ENCODE measurements at regions not wholly inside any gene's neighbourhood (a gene's known extent, or its start where the extent isn't known, plus 50 kb on each side); places are given as distances from the start of the nearest gene placed in this dataset.
"Not testable (repeated sequence)": the region's sequence is repeated elsewhere in the genome, so short reads cannot be mapped to it uniquely, and the experiment has no call there.

DNA sequence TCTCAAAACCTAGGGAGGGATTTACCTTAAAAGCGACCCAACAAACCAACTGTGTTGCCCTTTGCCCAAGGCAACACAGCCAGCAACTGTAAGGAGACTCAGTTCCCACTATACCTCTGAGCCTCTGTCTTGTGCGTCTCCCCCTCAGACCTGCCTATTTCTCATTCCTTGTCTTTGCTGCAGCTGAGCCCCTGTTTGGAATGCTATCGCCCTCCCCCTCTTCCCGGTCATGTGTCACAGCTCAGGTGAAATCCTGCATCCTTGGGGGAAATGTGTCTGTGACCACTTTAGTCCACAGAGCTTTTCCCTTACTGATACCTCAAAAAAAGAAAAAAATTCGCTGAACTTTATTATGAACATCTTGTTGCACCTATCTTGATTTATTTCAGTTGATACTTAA lies 52.0 kb upstream of the LRIG1 start:
- DNase-seq, result no peak

DNA sequence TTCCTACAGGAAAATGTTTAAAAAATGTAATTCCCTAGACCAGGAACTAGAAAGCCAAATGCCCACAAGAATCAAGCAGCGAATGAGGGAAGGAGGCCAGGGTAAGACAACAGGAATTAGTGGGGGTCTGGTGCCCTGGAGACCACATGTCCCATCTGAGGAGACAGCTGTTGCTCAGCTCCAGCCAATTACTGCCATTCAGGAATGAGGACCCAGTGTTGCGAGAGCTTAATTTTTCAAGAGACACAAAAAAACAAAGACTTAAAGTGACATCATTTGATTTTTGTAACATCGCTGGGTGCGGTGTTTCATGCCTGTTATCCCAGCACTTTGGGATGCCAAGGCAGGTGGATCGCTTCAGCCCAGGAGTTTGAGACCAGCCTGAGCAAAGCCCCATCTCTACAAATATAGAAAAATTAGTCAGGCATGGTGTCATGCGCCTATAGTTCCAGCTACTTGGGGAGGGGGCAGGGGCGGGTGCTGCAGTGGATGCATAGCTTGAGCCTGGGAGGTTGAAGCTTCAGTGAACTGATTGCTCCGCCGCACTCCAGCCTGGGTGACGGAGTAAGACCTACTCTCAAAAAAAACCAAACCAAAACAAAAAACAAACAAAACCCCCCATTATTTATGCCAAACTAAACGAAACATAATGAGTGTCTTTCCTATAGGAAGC lies 52.8 kb upstream of the LRIG1 start:
- no peak for DNase-seq

- DNase-seq, result no peak
These were observed 53.4 kb upstream of the LRIG1 start for GRCh38 chr3:66554178-66554577.

- no peak for DNase-seq
These were observed 54.5 kb upstream of the LRIG1 start for GRCh38 chr3:66555214-66555844.

GRCh38 chr3:66557170-66557569 lies 56.3 kb upstream of the LRIG1 start:
- DNase-seq, result no peak

- not testable (repeated sequence) for DNase-seq
These were observed 59.1 kb upstream of the LRIG1 start for GRCh38 chr3:66559924-66560323.

GRCh38 chr3:66561367-66561766 lies 60.5 kb upstream of the LRIG1 start:
- no peak for DNase-seq

- DNase-seq, result no peak
These were observed 64.5 kb upstream of the LRIG1 start for GRCh38 chr3:66565301-66565700.

DNA sequence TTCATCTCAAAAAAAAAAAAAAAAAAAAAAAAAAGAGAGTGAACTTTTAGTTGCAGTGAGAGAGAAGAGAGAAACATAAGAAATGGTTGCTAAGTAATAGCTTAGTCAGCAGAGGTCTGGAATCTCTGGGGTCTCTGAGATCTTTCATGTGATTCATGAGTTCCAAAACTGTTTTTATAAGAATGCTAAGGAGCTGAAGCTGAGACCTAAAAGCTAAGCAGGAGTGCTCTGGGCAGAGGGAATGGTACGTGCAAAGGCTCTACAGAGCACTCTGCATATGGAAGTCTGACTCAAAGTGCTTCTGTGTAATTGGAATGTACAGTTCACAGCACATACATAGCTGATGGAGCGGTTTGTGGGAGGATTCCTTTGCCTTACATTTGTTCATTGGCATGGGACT lies 66.3 kb upstream of the LRIG1 start:
- DNase-seq, result no peak

GRCh38 chr3:66572090-66572675 lies 71.4 kb upstream of the LRIG1 start:
- DNase-seq, result no peak

GRCh38 chr3:66572938-66573710 lies 72.3 kb upstream of the LRIG1 start:
- DNase-seq, result no peak

DNA sequence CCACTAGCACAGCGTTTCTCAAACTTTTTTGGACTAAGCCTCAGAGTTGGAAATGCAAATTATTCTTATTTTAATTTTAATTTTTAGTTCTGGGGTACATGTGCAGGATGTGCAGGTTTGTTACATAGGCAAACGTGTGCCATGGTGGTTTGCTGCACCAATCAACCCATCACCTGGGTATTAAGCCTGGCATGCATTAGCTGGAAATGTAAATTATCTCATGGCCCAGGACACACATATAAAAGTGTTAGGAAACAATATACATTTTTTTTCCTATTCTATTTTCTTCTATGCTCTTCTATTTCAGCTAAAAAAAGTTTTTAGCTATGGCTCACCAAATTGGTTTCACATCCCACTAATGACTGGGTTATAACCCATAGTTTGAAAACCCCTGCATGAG lies 73.3 kb upstream of the LRIG1 start:
- no peak for DNase-seq

DNA sequence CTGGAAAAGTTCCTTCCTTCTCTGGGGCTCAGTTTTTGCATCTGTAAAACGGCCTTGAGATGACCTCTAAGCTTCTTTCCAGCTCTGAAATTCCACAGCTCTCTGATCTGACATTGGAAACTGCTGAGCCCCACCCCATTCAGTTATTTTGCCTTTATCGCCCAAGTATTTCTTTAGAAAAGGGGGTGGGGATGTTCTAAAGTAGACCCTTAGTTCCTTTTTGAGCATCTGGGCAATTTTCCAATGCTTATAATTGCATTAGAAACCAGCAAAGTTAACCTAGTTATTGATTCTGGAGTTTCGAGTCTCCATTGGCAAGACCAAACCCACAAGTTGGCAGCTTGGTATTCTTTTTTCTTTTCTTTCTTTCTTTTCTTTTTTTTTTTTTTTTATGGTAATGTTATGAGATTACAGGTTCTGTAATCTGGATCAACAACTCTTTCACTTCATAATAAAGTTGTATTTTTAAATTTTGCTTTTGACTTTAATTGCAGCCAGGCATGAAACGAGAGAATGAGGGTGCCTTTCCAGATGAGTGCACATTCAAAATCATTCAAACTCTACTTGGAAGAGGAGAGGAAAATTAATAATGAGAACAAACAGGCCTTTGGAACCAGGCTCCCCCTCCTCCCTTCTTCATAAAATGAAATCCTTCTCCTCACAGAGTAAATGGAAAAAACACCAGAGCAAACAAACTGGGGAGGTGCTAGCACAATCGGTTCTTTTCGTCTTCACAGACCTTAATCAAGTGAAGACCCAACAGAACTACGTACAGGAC lies 76.8 kb upstream of the LRIG1 start:
- DNase-seq, result no peak

GRCh38 chr3:66581256-66581655 lies 80.4 kb upstream of the LRIG1 start:
- DNase-seq, result no peak

GRCh38 chr3:66582721-66583423 lies 82.0 kb upstream of the LRIG1 start:
- no peak for DNase-seq

GRCh38 chr3:66583424-66584040 lies 82.7 kb upstream of the LRIG1 start:
- DNase-seq, result no peak

DNA sequence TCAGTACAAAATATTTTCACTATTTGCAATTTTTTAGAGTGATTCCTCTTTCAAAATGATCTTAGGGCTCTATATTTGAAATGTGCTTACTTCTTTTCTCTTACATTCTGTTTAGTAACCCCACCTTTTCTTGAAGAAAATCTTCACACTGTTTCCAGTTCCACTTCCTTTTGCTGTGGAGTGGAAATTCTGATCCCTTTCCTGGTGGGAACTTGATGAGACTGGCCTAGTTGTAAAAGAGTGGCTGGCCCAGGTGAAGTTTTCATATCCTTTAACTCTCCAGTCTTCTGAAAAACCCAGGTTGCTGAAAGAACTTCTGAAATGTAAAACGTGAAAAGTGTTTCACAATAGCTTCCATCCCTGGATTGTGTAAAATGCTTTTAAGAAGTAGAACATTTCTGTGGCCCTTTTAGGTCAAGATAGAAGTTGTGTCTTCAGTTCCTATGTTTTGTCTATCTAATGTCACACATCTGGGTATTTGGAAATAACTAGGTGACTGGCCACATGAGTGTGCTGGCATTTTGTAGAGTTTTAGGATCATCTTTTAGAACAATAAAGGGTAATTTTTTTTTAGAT lies 84.8 kb upstream of the LRIG1 start:
- no peak for DNase-seq

DNA sequence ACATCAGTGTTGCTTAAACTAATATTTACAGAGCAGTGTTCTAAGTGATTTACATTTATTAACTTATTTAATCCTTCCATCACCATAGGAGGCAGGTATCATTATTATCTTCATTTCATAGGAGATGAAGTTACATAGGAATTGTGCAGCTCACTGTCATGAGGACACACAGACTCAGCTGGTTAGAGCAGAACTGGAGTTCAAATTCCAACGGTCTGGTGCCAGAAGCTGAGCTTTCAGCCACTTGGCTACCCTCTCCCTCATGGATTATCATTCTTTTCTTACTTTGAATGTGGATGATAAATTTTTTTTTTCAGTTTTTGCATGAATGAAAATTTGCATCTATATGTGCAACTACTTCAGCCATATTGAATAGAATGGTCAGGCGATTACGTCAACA lies 86.0 kb upstream of the LRIG1 start:
- DNase-seq, result no peak

GRCh38 chr3:66588340-66588847 lies 87.6 kb upstream of the LRIG1 start:
- DNase-seq, result no peak

GRCh38 chr3:66592016-66592761 lies 91.4 kb upstream of the LRIG1 start:
- no peak for DNase-seq

Data from GDM1 (cell line).